GM21381 (cell line): ENCODE measurements at regions not wholly inside any gene's neighbourhood (a gene's known extent, or its start where the extent isn't known, plus 50 kb on each side); places are given as distances from the start of the nearest gene placed in this dataset.

Experiments
- ATAC-seq: cut with Tn5 transposase; IDR thresholded peaks from one replicate; pipeline ENCODE4 v1.9.1; 2021; ENCODE audit warnings: mild to moderate bottlenecking, moderate library complexity; ENCODE audit not compliant: unreplicated experiment

DNA sequence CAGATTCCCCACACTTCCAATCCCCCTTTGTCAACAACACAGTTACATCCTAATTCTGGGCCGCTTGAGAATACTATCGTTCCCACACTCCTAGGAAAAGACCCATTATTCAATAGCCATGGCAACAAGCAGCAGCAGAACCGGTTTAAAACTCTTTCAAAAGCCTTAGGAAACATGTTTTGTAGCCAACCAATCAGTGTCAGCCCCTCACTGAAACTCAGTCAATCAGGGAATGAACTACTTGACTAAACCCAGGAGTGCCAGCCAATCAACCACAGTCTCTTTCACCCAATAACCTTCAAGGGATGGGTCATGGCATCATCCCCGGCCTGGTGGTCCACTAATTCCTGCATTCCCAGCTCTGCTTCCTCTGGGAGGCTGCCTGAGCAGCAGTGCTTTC is 204.8 kb upstream of the HS6ST1 start:
- ATAC-seq, result no peak

DNA sequence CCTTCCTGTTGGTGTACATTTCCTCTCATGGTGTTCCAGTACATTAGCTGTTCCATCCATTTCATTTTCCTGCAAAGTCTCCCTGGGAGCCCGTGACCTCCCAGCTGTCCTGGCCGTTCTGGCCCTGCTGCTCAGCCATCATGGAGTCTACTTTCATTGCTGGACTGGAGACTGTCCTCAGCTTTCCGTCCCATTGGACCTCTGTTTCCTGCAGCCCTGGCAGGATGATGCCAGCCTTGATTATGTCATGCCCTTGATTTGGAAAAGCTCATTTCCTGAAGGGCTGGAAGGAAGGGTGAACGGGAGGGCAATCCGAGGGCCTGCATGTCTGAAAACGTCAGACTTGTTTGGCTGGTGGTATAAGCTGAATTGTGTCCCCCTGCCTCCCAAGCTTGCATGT is 205.5 kb upstream of the HS6ST1 start:
- ATAC-seq, result no peak

DNA sequence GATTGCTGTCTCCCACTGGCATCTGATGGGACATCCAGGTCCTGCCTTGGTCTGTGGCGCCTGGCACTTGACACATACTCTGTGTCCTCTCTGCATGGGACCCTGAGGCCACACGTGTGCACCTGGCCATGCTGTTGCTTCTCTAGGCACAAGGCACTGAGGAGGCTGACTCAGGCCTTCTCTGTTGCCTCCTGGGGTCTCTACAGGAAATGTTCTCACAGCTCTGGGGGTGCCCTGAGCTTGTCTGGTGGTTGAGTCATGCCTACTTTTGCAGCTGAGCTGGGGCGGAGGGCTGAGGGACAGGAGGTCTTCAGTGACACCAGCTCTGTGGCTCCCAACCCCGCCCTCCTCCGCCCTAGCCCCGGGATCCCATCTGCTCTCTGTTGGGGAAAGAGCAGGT is 207.0 kb upstream of the HS6ST1 start:
- ATAC-seq, result no peak

DNA sequence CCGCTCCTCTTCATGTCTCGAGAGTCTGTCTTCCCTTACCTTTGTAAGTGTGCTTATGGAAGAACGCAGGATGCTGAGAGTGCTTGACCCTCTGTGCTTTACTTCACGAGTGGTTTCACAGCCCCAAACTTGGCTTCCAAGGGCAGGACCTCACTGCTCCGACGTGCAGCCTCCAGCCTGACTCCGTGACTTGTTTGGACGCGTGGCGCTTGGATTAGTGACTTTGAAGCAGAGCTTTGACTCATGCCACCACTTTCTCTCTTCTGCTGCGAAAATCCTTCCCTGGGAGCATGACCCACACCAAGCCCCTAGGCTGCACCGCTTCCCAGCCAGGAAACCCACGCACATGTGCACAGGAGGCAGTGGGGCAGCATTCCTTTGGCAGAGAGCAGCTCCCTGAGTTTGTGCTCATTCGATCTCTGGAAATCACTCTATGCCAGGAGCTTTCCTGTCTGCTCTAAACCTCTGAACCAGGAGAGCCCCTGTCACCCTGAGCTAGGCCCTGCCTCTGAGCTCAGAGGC is 207.8 kb upstream of the HS6ST1 start:
- no peak for ATAC-seq

- ATAC-seq, result no peak
Observed at GRCh38 chr2:128528133-128528532, 209.5 kb upstream of the HS6ST1 start.

- ATAC-seq, result no peak
Observed at GRCh38 chr2:128530025-128530573, 211.4 kb upstream of the HS6ST1 start.

DNA sequence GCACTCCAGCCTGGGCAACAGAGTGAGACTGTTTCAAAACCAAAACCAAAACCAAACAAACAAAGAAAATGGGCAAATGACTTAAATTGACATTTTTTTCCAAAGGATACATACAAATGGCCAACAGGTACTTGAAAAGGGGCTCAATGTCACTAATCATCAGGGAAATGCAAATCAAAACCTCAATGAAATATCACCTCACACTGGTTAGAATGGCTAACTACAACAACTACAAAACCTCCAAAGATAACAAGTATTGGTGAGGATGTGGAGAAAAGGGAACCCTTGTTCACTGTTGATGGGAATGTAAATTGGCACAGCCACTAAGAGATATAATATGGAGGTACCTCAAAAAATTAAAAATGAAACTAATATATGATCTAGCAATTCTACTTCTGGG is 213.2 kb upstream of the HS6ST1 start:
- no peak for ATAC-seq

GRCh38 chr2:128533101-128533500 is 214.4 kb upstream of the HS6ST1 start:
- no peak for ATAC-seq

DNA sequence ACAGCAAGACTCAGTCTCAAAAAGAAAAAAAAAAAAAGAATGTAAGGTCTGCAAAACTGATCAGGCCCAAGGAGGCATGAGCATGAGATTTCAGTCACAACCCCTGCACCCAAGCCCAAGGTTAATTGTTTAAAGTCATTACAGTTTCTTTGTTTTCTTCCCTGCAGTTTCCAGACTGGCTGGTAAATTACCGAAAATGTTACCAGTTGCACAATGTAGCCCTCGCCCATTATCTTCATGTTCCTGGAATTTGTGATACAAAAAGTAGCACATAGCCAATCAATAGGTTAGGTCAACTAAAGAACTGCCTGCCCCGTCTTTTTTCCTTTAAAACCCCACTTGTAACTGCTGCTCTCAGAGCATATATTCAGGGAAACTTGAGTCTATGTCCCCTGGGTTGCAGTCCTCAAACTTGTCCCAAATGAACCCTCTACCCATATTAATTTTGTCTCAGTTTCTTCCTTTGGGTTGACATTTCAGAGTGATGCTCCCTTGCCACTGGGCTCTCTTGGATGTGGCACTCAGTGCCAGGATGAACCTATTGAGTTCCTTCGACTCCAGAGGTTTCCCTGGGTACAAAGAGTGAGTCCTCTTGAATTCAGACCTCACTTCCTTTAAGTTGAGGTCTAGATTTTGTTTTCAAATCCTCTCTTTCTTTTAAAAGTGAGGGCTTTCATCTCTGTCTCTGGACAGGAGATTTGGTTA is 216.2 kb upstream of the HS6ST1 start:
- ATAC-seq, result no peak

- ATAC-seq, result no peak
Observed at GRCh38 chr2:128535953-128536352, 217.3 kb upstream of the HS6ST1 start.

- ATAC-seq, result no peak
Observed at GRCh38 chr2:128536925-128537620, 218.4 kb upstream of the HS6ST1 start.

DNA sequence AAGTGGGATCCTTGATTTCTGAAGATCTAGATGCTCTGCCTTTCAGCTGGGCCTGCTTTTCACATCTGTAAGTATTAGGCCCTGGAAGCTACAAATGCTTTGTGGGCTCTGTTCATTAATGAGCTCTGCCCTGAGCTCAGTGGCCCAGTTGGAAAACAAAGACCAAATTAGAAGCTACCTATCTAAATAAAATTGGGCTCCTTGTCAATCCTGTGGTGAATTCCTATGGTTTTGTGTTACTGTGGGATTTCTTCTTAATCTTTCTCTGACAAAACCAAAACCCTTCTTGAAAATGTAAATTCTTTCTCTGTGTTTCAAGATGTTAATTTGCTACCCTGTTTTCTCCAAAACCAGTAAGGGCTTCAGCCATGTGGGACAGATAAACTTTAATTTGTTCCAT is 219.0 kb upstream of the HS6ST1 start:
- no peak for ATAC-seq

DNA sequence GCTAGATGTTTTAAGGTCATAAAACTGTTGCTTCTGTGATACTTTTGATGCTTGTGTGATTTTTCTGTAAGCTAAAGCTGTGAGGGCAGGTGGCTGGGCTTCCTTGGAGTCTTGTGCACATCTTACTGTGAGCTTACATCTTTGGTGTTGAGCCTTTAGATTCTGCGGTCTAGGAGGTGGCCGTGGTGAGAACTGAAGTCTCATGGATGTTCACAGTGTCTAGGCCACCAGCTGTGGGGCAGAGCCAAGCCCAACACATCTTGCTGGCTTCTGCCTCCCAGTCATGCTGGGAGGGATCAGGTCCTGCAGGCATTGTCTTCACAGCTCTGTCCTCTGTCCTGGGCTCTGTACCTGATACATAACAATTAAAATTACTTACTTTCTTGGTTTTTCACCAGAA is 219.7 kb upstream of the HS6ST1 start:
- ATAC-seq, result no peak

DNA sequence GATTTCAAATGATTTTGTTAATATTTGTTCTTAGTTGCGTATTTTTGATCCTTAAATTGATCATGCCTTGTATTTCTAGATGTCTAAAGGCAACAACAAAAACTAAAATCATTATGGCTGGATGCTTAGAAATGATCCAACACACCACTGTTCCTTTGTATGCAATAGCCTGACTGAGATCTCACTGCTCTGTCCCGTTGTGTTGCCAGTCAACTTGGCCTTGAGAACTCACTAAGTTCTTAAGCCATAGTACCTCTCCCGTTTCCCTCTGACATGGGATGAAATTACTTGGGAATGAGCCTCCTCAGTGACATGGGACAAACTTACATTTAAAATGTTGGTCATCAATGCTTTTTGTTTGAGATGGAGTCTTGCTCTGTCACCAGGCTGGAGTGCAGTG is 222.0 kb upstream of the HS6ST1 start:
- no peak for ATAC-seq

DNA sequence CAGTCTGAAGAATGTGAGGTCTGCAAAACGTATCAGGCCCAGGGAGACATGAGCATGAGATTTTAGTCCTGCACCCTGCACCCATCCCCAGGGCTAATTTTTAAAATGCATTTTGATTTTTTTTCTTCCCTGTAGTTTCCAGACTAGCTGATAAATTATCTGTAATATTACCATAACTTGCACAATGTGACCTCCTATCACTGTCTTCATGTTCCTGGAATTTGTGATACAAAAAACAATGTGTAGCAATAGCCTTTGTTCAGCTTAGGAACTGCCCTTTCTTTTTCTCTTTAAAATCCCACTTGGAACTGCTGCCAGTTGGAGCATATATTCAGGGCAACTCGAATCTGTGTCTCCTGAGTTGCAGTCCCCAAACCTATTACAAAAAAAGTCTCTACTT is 222.8 kb upstream of the HS6ST1 start:
- ATAC-seq, result no peak

GRCh38 chr2:128543036-128543435 is 224.4 kb upstream of the HS6ST1 start:
- no peak for ATAC-seq

GRCh38 chr2:128543646-128544045 is 225.0 kb upstream of the HS6ST1 start:
- ATAC-seq, result no peak

DNA sequence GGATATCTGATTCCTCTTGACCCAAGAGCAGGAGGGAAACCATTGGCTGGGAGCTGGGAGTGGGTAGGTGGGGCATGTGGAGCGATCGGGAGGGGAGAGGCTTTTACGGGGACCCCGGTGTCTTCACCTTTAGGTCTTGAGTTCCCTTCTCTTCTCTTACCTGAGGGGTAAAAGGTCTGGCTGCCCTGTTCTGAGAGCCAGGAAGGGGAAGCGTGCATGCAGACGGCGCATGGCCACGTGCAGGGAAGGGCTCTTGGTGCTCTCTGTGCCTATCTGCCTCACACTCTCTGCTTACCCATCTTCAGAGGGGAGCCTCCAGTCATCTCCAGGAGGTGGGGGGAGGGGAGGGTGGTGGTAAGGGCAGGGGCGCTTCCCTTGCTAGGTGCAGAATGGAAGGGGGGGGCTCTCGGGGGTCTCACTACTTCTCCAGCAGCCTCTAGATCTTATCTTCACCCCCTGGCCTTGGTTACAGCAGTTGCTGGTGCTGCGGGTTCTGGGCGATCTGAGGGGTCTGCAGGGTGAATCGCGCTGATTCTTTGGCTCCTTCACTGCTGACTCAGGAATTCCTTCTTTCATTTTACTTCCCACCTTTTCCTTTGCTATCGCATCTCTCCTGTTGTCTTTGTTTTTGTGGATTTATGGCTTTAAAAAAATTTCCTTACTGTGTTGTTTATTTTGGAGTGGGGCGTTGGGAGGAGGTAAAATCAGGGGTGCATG is 225.8 kb upstream of the HS6ST1 start:
- ATAC-seq, result no peak

GRCh38 chr2:128545085-128545484 is 226.4 kb upstream of the HS6ST1 start:
- no peak for ATAC-seq

- no peak for ATAC-seq
Observed at GRCh38 chr2:128545829-128546228, 227.2 kb upstream of the HS6ST1 start.

DNA sequence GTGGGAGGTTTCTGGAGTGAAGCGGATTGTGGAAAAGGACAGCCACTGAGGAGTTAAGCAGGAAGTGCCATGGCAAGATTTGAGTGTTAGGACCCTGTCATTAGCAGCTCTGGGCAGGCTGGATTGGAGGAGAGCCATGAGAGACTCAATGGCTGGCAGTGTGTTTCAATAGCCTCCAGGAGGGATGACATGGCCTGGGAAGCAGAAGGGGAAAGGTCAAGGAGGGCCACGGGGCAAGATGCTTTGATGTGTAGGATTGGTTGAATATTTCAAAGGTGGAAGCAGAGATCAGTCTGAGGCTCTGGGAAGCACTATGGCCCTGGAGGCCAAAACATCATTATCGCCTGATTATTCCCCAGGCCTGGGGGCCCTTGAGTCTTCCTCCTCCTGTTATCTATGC is 229.0 kb upstream of the HS6ST1 start:
- no peak for ATAC-seq

- no peak for ATAC-seq
Observed at GRCh38 chr2:128548461-128548891, 229.8 kb upstream of the HS6ST1 start.
